LNCAP (cell line): ENCODE measurements at regions not wholly inside any gene's neighbourhood (a gene's known extent, or its start where the extent isn't known, plus 50 kb on each side); places are given as distances from the start of the nearest gene placed in this dataset.

Source experiments
- CTCF ChIP-seq: fragments of 450-650 bp; IDR thresholded peaks from 2 replicates; pipeline ENCODE4 v1.5.1; 2017; ENCODE audit warnings: mild to moderate bottlenecking

GRCh38 chr20:61184194-61184593 lies 67.9 kb upstream of the CDH4 start:
- TF ChIP-seq CTCF, result no peak

GRCh38 chr20:61185181-61185580 lies 66.9 kb upstream of the CDH4 start:
- no peak for TF ChIP-seq CTCF

- TF ChIP-seq CTCF, result no peak
These were observed 66.0 kb upstream of the CDH4 start for GRCh38 chr20:61185841-61186601.

- TF ChIP-seq CTCF, result no peak
These were observed 65.1 kb upstream of the CDH4 start for GRCh38 chr20:61186771-61187472.

- TF ChIP-seq CTCF, result no peak
These were observed 62.5 kb upstream of the CDH4 start for GRCh38 chr20:61189534-61189933.

- TF ChIP-seq CTCF, result no peak
These were observed 61.0 kb upstream of the CDH4 start for GRCh38 chr20:61191096-61191495.

GRCh38 chr20:61192337-61192950 lies 59.6 kb upstream of the CDH4 start:
- no peak for TF ChIP-seq CTCF
